Vagina (tissue), 2 donors: ENCODE measurements at regions not wholly inside any gene's neighbourhood (a gene's known extent, or its start where the extent isn't known, plus 50 kb on each side); places are given as distances from the start of the nearest gene placed in this dataset.
A peak's percentile ranks its signal among the peaks of the same experiment; 100 is the strongest.

Experiments used
- DNase-seq, 2 donors: peaks; one replicate each; pipeline ENCODE4 v3.0.0-alpha.2; 2017; ENCODE audit errors: extremely low spot score in 2 of 2
- H3K27ac ChIP-seq: fragments of 200-600 bp; sonication (generic); one replicate; pipeline ENCODE4 v1.5.1; 2019
- H3K27me3 ChIP-seq: fragments of 200-600 bp; sonication (generic); one replicate; pipeline ENCODE4 v1.5.1; 2019
- H3K36me3 ChIP-seq, 2 donors: fragments of 200-600 bp; sonication (generic); one replicate each; pipeline ENCODE4 v1.5.1; 2017 to 2019
- H3K4me1 ChIP-seq: fragments of 200-600 bp; sonication (generic); one replicate; pipeline ENCODE4 v1.5.1; 2019
- H3K4me3 ChIP-seq, 2 donors: fragments of 200-600 bp; sonication (generic); 1 replicate in 1 of 2; 2 replicates in 1 of 2; pipeline ENCODE4 v1.5.1; 2016 to 2019
- H3K9me3 ChIP-seq: fragments of 200-600 bp; sonication (generic); one replicate; pipeline ENCODE4 v1.5.1; 2019
- CTCF ChIP-seq, 3 experiments: fragments of 450-650 bp in 2 of 3; fragments of 200-600 bp in 1 of 3; sonication (generic) in 1 of 3; IDR thresholded peaks; one replicate each; pipeline ENCODE4 v1.5.1; 2017 to 2019; ENCODE audit warnings: antibody characterized with exemption in 3 of 3, mild to moderate bottlenecking in 2 of 3, moderate library complexity in 2 of 3
- POLR2A ChIP-seq, 2 donors: fragments of 450-650 bp; IDR thresholded peaks; one replicate each; pipeline ENCODE4 v1.6.1; 2017; ENCODE audit warnings: antibody characterized with exemption in 2 of 2, mild to moderate bottlenecking in 2 of 2, moderate library complexity in 2 of 2
- POLR2AphosphoS5 ChIP-seq, 2 donors: sonication (generic); formaldehyde crosslinking; IDR thresholded peaks; one replicate each; pipeline ENCODE4 v1.9.0; 2017; ENCODE audit warnings: antibody characterized with exemption in 2 of 2, mild to moderate bottlenecking in 2 of 2, low read depth in 1 of 2; ENCODE audit not compliant: insufficient read depth in 1 of 2
- intact Hi-C: fragments of 100-400 bp; cut with DNase I; formaldehyde crosslinking; loops from one replicate; pipeline ENCODE4 v1.15.1; 2023

GRCh38 chr2:3099860-3100234 is 277.8 kb downstream of the EIPR1 start:
- Histone ChIP-seq H3K4me3 (no peak overlapping the region), H3K27ac (no peak overlapping the region), H3K36me3 (no peaks in the 10 kb centered on the region), H3K4me1 (no peaks in the 10 kb centered on the region), H3K27me3 (no peaks in the 10 kb centered on the region), H3K9me3 (no peaks in the 10 kb centered on the region)
- DNase-seq, result no peak
- intact Hi-C loops, result no loop called here
- TF ChIP-seq CTCF (IDR thresholded peaks at IDR 0.05) (no peak), POLR2AphosphoS5 (IDR thresholded peaks at IDR 0.05; ENCODE audit: insufficient read depth in 1 of 2, low read depth in 1 of 2) (no peak), POLR2A (IDR thresholded peaks at IDR 0.05) (no peak)

- intact Hi-C loops, result no loop called here
- H3K9me3 ChIP-seq, result no peaks in the 10 kb centered on the region
- H3K36me3 ChIP-seq, result no peaks in the 10 kb centered on the region
- H3K27me3 ChIP-seq, result no peaks in the 10 kb centered on the region
- DNase-seq, result peak in 1 of 2 donors; percentile 32
- H3K4me1 ChIP-seq, result no peaks in the 10 kb centered on the region
- TF ChIP-seq POLR2A (IDR thresholded peaks at IDR 0.05), result no peak
- TF ChIP-seq POLR2AphosphoS5 (IDR thresholded peaks at IDR 0.05; ENCODE audit: insufficient read depth in 1 of 2, low read depth in 1 of 2), result no peak
- no peak for TF ChIP-seq CTCF (IDR thresholded peaks at IDR 0.05)
- H3K4me3 ChIP-seq, result no peak overlapping the region
- no peak overlapping the region for H3K27ac ChIP-seq
Observed at GRCh38 chr2:3099145-3099859, 278.3 kb downstream of the EIPR1 start.

GRCh38 chr2:3098231-3098630 is 279.4 kb downstream of the EIPR1 start:
- Histone ChIP-seq H3K4me3 (no peak overlapping the region), H3K36me3 (no peaks in the 10 kb centered on the region), H3K9me3 (no peaks in the 10 kb centered on the region), H3K27me3 (no peaks in the 10 kb centered on the region), H3K27ac (no peak overlapping the region), H3K4me1 (no peaks in the 10 kb centered on the region)
- intact Hi-C loops, result no loop called here
- TF ChIP-seq POLR2AphosphoS5 (IDR thresholded peaks at IDR 0.05; ENCODE audit: insufficient read depth in 1 of 2, low read depth in 1 of 2) (no peak), CTCF (IDR thresholded peaks at IDR 0.05) (no peak), POLR2A (IDR thresholded peaks at IDR 0.05) (no peak)
- DNase-seq, result peak in 1 of 2 donors; percentile 56

- Histone ChIP-seq H3K36me3 (no peaks in the 10 kb centered on the region), H3K4me1 (no peaks in the 10 kb centered on the region), H3K9me3 (no peaks in the 10 kb centered on the region), H3K27me3 (no peaks in the 10 kb centered on the region), H3K4me3 (no peak overlapping the region), H3K27ac (no peak overlapping the region)
- peak; percentile 64 to 87 for DNase-seq
- TF ChIP-seq POLR2AphosphoS5 (IDR thresholded peaks at IDR 0.05; ENCODE audit: insufficient read depth in 1 of 2, low read depth in 1 of 2), result no peak
- TF ChIP-seq CTCF (IDR thresholded peaks at IDR 0.05), result no peak
- TF ChIP-seq POLR2A (IDR thresholded peaks at IDR 0.05), result no peak
- intact Hi-C loops, result no loop called here
Observed at GRCh38 chr2:3097804-3098203, 279.8 kb downstream of the EIPR1 start.
